ENCODE measurements at regions not wholly inside any gene's neighbourhood (a gene's known extent, or its start where the extent isn't known, plus 50 kb on each side); places are given as distances from the start of the nearest gene placed in this dataset.

- BruUV-seq (replicated peaks) = no TSS peak
- H3K27me3 Mint-ChIP-seq (ENCODE audit: insufficient read depth, unreplicated experiment) = no peaks in the 10 kb centered on the region
Measured at GRCh38 chr5:4233671-4234070, 638.0 kb downstream of the IRX1 start.

GRCh38 chr5:4243479-4244264 is 648.0 kb downstream of the IRX1 start:
- H3K9me3 ChIP-seq = no peaks in the 10 kb centered on the region
- peaks cover 5% of the 10 kb centered on the region for H3K9me3 Mint-ChIP-seq (ENCODE audit: unreplicated experiment)
- H3K4me3 ChIP-seq (ENCODE audit: low read depth, low read length) = no peak overlapping the region
- no peaks in the 10 kb centered on the region for H3K36me3 Mint-ChIP-seq (ENCODE audit: insufficient read depth, unreplicated experiment)
- H3K4me3 Mint-ChIP-seq (ENCODE audit: unreplicated experiment) = no peak overlapping the region
- H3K27me3 Mint-ChIP-seq (ENCODE audit: insufficient read depth, unreplicated experiment) = peaks cover 4% of the 10 kb centered on the region
- H3K4me1 Mint-ChIP-seq (ENCODE audit: low read depth, unreplicated experiment) = no peaks in the 10 kb centered on the region
- H3K27me3 ChIP-seq (replicated peaks; ENCODE audit: control insufficient read depth, insufficient read depth, low read length) = no peaks in the 10 kb centered on the region
- ChIA-PET CTCF (no interaction called here), POLR2A (no interaction called here)
- BruUV-seq (replicated peaks) = no TSS peak
- H3K4me1 ChIP-seq = no peaks in the 10 kb centered on the region
- no peak for DNase-seq
- H3K36me3 ChIP-seq (ENCODE audit: control insufficient read depth, insufficient read depth, low read length) = no peaks in the 10 kb centered on the region
- H3K27ac Mint-ChIP-seq (ENCODE audit: unreplicated experiment) = no peak overlapping the region
- intact Hi-C loops (cut with micrococcal nuclease; ENCODE audit: unreplicated experiment) = no loop called here
- no peak for TF ChIP-seq CTCF (IDR thresholded peaks at IDR 0.05; ENCODE audit: insufficient read depth in 1 of 2, low read depth in 1 of 2, low read length in 1 of 2, severe bottlenecking in 1 of 2, unreplicated experiment in 1 of 2)

More at GRCh38 chr5:4233671-4234070, 638.0 kb downstream of the IRX1 start:
- Histone ChIP-seq H3K36me3 (ENCODE audit: control insufficient read depth, insufficient read depth, low read length) (no peaks in the 10 kb centered on the region), H3K9me3 (no peaks in the 10 kb centered on the region; the same call in none of the 2 replicates), H3K27me3 (replicated peaks; ENCODE audit: control insufficient read depth, insufficient read depth, low read length) (no peaks in the 10 kb centered on the region), H3K4me1 (no peaks in the 10 kb centered on the region), H3K4me3 (ENCODE audit: low read depth, low read length) (no peak overlapping the region)
- POLR2A ChIA-PET = no interaction called here
- DNase-seq = no peak
- Mint-ChIP-seq H3K36me3 (ENCODE audit: insufficient read depth, unreplicated experiment) (no peaks in the 10 kb centered on the region), H3K4me1 (ENCODE audit: low read depth, unreplicated experiment) (no peaks in the 10 kb centered on the region), H3K4me3 (ENCODE audit: unreplicated experiment) (no peak overlapping the region), H3K27ac (ENCODE audit: unreplicated experiment) (no peak overlapping the region), H3K9me3 (ENCODE audit: unreplicated experiment) (peaks cover 33% of the 10 kb centered on the region)
- CTCF ChIA-PET = no interaction called here
- intact Hi-C loops (cut with micrococcal nuclease; ENCODE audit: unreplicated experiment) = no loop called here
- no peak for TF ChIP-seq CTCF (IDR thresholded peaks at IDR 0.05; ENCODE audit: insufficient read depth in 1 of 2, low read depth in 1 of 2, low read length in 1 of 2, severe bottlenecking in 1 of 2, unreplicated experiment in 1 of 2)

- no peak for TF ChIP-seq CTCF (IDR thresholded peaks at IDR 0.05; ENCODE audit: insufficient read depth in 1 of 2, low read depth in 1 of 2, low read length in 1 of 2, severe bottlenecking in 1 of 2, unreplicated experiment in 1 of 2)
- H3K4me1 ChIP-seq = no peaks in the 10 kb centered on the region
- Mint-ChIP-seq H3K27ac (ENCODE audit: unreplicated experiment) (no peak overlapping the region), H3K4me1 (ENCODE audit: low read depth, unreplicated experiment) (no peaks in the 10 kb centered on the region), H3K27me3 (ENCODE audit: insufficient read depth, unreplicated experiment) (peaks cover 4% of the 10 kb centered on the region), H3K9me3 (ENCODE audit: unreplicated experiment) (no peaks in the 10 kb centered on the region), H3K4me3 (ENCODE audit: unreplicated experiment) (no peak overlapping the region), H3K36me3 (ENCODE audit: insufficient read depth, unreplicated experiment) (no peaks in the 10 kb centered on the region)
- no peak for DNase-seq
- ChIA-PET POLR2A (no interaction called here), CTCF (no interaction called here)
- no peak overlapping the region for H3K4me3 ChIP-seq (ENCODE audit: low read depth, low read length)
- no peaks in the 10 kb centered on the region for H3K9me3 ChIP-seq
- no peaks in the 10 kb centered on the region for H3K36me3 ChIP-seq (ENCODE audit: control insufficient read depth, insufficient read depth, low read length)
- BruUV-seq (replicated peaks) = no TSS peak
- intact Hi-C loops (cut with micrococcal nuclease; ENCODE audit: unreplicated experiment) = no loop called here
- no peaks in the 10 kb centered on the region for H3K27me3 ChIP-seq (replicated peaks; ENCODE audit: control insufficient read depth, insufficient read depth, low read length)
Measured at GRCh38 chr5:4244306-4244705, 648.7 kb downstream of the IRX1 start.

All from Caco-2 (cell line).